K562 (cell line): ENCODE measurements at regions not wholly inside any gene's neighbourhood (a gene's known extent, or its start where the extent isn't known, plus 50 kb on each side); places are given as distances from the start of the nearest gene placed in this dataset.

ENCODE experiments used
- ATAC-seq: fragments of 200-7000 bp; cut with Tn5 transposase; 3 replicates; pipeline ENCODE4 v1.9.1; 2020; ENCODE audit warnings: moderate library complexity
- BruUV-seq: library from RNA; stranded (reverse); fragments of 400-500 nt; replicated peaks from 2 replicates; lab custom pipeline; 2021; lab: Mats Ljungman, UMichigan
- CTCF ChIA-PET: fragments of 300-600 bp; formaldehyde crosslinking; extraction: SDS; loops from one replicate; lab custom pipeline; 2021; ENCODE audit warnings: low intra/inter-chr PET ratio; lab: Yijun Ruan, JAX
- POLR2A ChIA-PET: fragments of 300-600, 350-650 bp; sonication (Branson Sonifier 250); formaldehyde crosslinking; extraction: SDS; loops from one replicate; lab custom pipeline; 2021; ENCODE audit warnings: antibody characterized with exemption, inconsistent platforms; lab: Yijun Ruan, JAX
- DNase-seq, 4 experiments: peaks; one replicate each; pipeline versions ENCODE4 v3.0.0 to v3.0.0-alpha.2; 2011 to 2018; ENCODE audit warnings: low spot score in 3 of 4, mixed read lengths in 3 of 4; ENCODE audit errors: extremely low read depth in 1 of 4
- FAIRE-seq: peaks from 2 replicates; lab custom pipeline; 2011; peaks lifted over from hg19 to GRCh38; lab: Jason Lieb, UNC
- H2AFZ ChIP-seq: 2 replicates; pipeline ENCODE4 v1.6.0; 2011; ENCODE audit warnings: low read depth, low read length, control low read depth, inconsistent platforms
- H3K27ac ChIP-seq: fragments of 200-600 bp; 3 replicates; pipeline ENCODE4 v1.8.0; 2011; ENCODE audit warnings: low read depth, mild to moderate bottlenecking, control low read depth, inconsistent platforms, low read length, moderate library complexity, mixed read lengths; ENCODE audit errors: extremely low read depth
- H3K27me3 ChIP-seq, 2 experiments: fragments of 300-600 bp in 1 of 2; 2 replicates in 1 of 2; 3 replicates in 1 of 2; pipeline versions ENCODE4 v1.6.0 to v1.8.0; 2011; ENCODE audit warnings: inconsistent platforms in 2 of 2, low read length in 2 of 2, mild to moderate bottlenecking in 1 of 2, mixed read lengths in 1 of 2, moderate library complexity in 1 of 2; ENCODE audit not compliant: control insufficient read depth in 2 of 2, insufficient read depth in 2 of 2
- H3K36me3 ChIP-seq: fragments of 300-600 bp; 3 replicates; pipeline ENCODE4 v1.8.0; 2011; ENCODE audit warnings: mild to moderate bottlenecking, low read length, inconsistent platforms; ENCODE audit not compliant: control insufficient read depth, insufficient read depth
- H3K4me1 ChIP-seq, 2 experiments: fragments of 200-600 bp in 1 of 2; replicated peaks in 1 of 2; 2 replicates in 1 of 2; 3 replicates in 1 of 2; pipeline versions ENCODE4 v1.5.1 to v1.8.0; 2011; ENCODE audit warnings: inconsistent platforms in 2 of 2, low read length in 2 of 2, mild to moderate bottlenecking in 1 of 2, mixed read lengths in 1 of 2, moderate library complexity in 1 of 2; ENCODE audit not compliant: control insufficient read depth in 2 of 2, insufficient read depth in 2 of 2
- H3K4me2 ChIP-seq: 2 replicates; pipeline ENCODE4 v1.6.1; 2011; ENCODE audit warnings: low read length, control low read depth, inconsistent platforms, mixed read lengths; ENCODE audit not compliant: insufficient read depth
- H3K4me3 ChIP-seq: fragments of 200-600 bp; sonication (generic), shearing (Covaris generic); 2 replicates; pipeline ENCODE4 v1.5.1; 2016; ENCODE audit warnings: control low read depth, inconsistent platforms
- H3K79me2 ChIP-seq: fragments of 200-600 bp; 3 replicates; pipeline ENCODE4 v1.8.0; 2011; ENCODE audit warnings: low read length, inconsistent platforms; ENCODE audit not compliant: control insufficient read depth, insufficient read depth
- H3K9ac ChIP-seq, 2 experiments: 2 replicates each; pipeline versions ENCODE4 v1.6.0 to v1.6.1; 2011; ENCODE audit warnings: low read depth in 2 of 2, low read length in 2 of 2, control low read depth in 1 of 2, inconsistent platforms in 1 of 2, mild to moderate bottlenecking in 1 of 2, mixed read lengths in 1 of 2; ENCODE audit not compliant: insufficient read depth in 1 of 2
- H3K9me1 ChIP-seq: one replicate; pipeline ENCODE4 v1.6.0; 2011; ENCODE audit warnings: inconsistent platforms, mild to moderate bottlenecking, low read length, moderate library complexity; ENCODE audit not compliant: control insufficient read depth, insufficient read depth
- H3K9me3 ChIP-seq: replicated peaks from 2 replicates; pipeline ENCODE4 v1.5.1; 2011; ENCODE audit warnings: low read depth, low read length, inconsistent platforms; ENCODE audit not compliant: control insufficient read depth, insufficient read depth
- H4K20me1 ChIP-seq: replicated peaks from 2 replicates; pipeline ENCODE4 v1.6.1; 2011; ENCODE audit warnings: low read length, inconsistent platforms, mixed read lengths; ENCODE audit not compliant: control insufficient read depth, insufficient read depth
- GATAD2B ChIP-seq: fragments of 450-650 bp; IDR thresholded peaks from 2 replicates; pipeline ENCODE4 v1.6.1; 2017; ENCODE audit warnings: mild to moderate bottlenecking, borderline replicate concordance
- GTF2B ChIP-seq: IDR thresholded peaks from 2 replicates; pipeline ENCODE4 v1.6.1; 2011; ENCODE audit not compliant: insufficient read length; ENCODE audit errors: extremely low read depth
- IRF2 ChIP-seq: sonication (generic); formaldehyde crosslinking; IDR thresholded peaks from 2 replicates; pipeline ENCODE4 v1.8.1; 2022; ENCODE audit warnings: mild to moderate bottlenecking, missing genetic modification reagents
- MAFG ChIP-seq: fragments of 450-650 bp; conservative IDR thresholded peaks from 2 replicates; pipeline ENCODE4 v1.6.1; 2016; ENCODE audit warnings: missing genetic modification characterization, missing compliant biosample characterization
- NBN ChIP-seq: fragments of 450-650 bp; IDR thresholded peaks from 2 replicates; pipeline ENCODE4 v1.6.1; 2016; ENCODE audit warnings: low read depth, mild to moderate bottlenecking
- NFE2L1 ChIP-seq: fragments of 450-650 bp; IDR thresholded peaks from 2 replicates; pipeline ENCODE4 v1.6.1; 2016; ENCODE audit warnings: missing genetic modification characterization, low read depth, mild to moderate bottlenecking, missing compliant biosample characterization, moderate library complexity, borderline replicate concordance
- NFIX ChIP-seq: fragments of 250-450 bp; sonication (Bioruptor Pico); IDR thresholded peaks from 2 replicates; pipeline ENCODE4 v1.4.0; 2020; ENCODE audit warnings: low read depth, mild to moderate bottlenecking, moderate library complexity
- PHB ChIP-seq: fragments of 250-450 bp; sonication (Bioruptor Pico); IDR thresholded peaks from 2 replicates; pipeline ENCODE4 v1.5.0; 2021
- PHF21A ChIP-seq: fragments of 450-650 bp; IDR thresholded peaks from 2 replicates; pipeline ENCODE4 v1.6.1; 2017; ENCODE audit warnings: low read depth, borderline replicate concordance
- PTRF ChIP-seq: fragments of 450-650 bp; IDR thresholded peaks from 2 replicates; pipeline ENCODE4 v1.6.1; 2016; ENCODE audit warnings: mild to moderate bottlenecking, missing genetic modification characterization, missing compliant biosample characterization
- RFX1 ChIP-seq: fragments of 450-650 bp; IDR thresholded peaks from 2 replicates; pipeline ENCODE4 v1.6.1; 2016; ENCODE audit warnings: mild to moderate bottlenecking, moderate library complexity
- SAFB2 ChIP-seq: fragments of 200-400 bp; formaldehyde crosslinking; IDR thresholded peaks from 2 replicates; pipeline ENCODE4 v1.6.1; 2018; ENCODE audit warnings: borderline replicate concordance, low read length, low read depth, moderate library complexity; ENCODE audit not compliant: severe bottlenecking
- SREBF2 ChIP-seq: sonication (generic); formaldehyde crosslinking; IDR thresholded peaks from 2 replicates; pipeline ENCODE4 v1.4.0; 2020; ENCODE audit warnings: mild to moderate bottlenecking, missing genetic modification reagents
- WHSC1 ChIP-seq: IDR thresholded peaks from one replicate; pipeline ENCODE4 v1.6.1; 2012; ENCODE audit warnings: low read length, control low read depth, inconsistent platforms
- ZNF12 ChIP-seq: sonication (generic); formaldehyde crosslinking; IDR thresholded peaks from 2 replicates; pipeline ENCODE4 v1.4.0; 2020; ENCODE audit warnings: mild to moderate bottlenecking, missing genetic modification reagents
- ZNF197 ChIP-seq: fragments of 200-800 bp; sonication (Bioruptor generic); IDR thresholded peaks from 2 replicates; pipeline ENCODE4 v1.6.1; 2016; ENCODE audit warnings: low read depth, missing genetic modification characterization, missing compliant biosample characterization
- WGBS: fragments of 100-300 bp; shearing (Covaris generic); methylation state at CpG from one replicate; pipeline ENCODE4 v1.1.6; 2016; ENCODE audit warnings: low coverage, mixed read lengths; ENCODE audit not compliant: insufficient coverage; ENCODE audit errors: missing lambda C conversion rate; 5-methylcytosine and 5-hydroxymethylcytosine counted together
- in situ Hi-C: fragments of 300-500 bp; cut with MboI; formaldehyde crosslinking; loops from 4 replicates; pipeline ENCODE4 v1.15.0; 2018; ENCODE audit warnings: inconsistent platforms, mixed read lengths
- intact Hi-C: fragments of 100-400 bp; cut with micrococcal nuclease; formaldehyde crosslinking; loops from 2 replicates; pipeline ENCODE4 v1.14.2; 2022
- TF ChIP-seq, protein P1 (sequence below): fragments of 250-450 bp; sonication (Bioruptor Pico); IDR thresholded peaks from 2 replicates; pipeline ENCODE4 v1.8.0; 2022; ENCODE audit warnings: moderate library complexity, mild to moderate bottlenecking, inconsistent platforms

- H3K4me1 ChIP-seq, result no peaks in the 10 kb centered on the region
- WGBS, result no CpG with 5 or more reads among the region's 3 CpGs
- POLR2A ChIA-PET, result no interaction called here
Measured at GRCh38 chr4:160835789-160836188, 1328.0 kb downstream of the FSTL5 start.

More at GRCh38 chr4:160835789-160836188, 1328.0 kb downstream of the FSTL5 start:
- Histone ChIP-seq H4K20me1 (no peaks in the 10 kb centered on the region), H3K27ac (no peak overlapping the region), H3K9me3 (no peaks in the 10 kb centered on the region), H2AFZ (no peak overlapping the region)
- CTCF ChIA-PET, result no interaction called here
- TF ChIP-seq GTF2B (no peak), PHF21A (no peak), RFX1 (no peak), ZNF197 (no peak), WHSC1 (no peak), PTRF (tag) (no peak), MAFG (tag) (no peak), SAFB2 (no peak), ZNF12 (no peak), GATAD2B (no peak), PHB (CRISPR knock-in tag) (no peak), NFIX (CRISPR knock-in tag) (no peak), NBN (no peak), IRF2 (CRISPR knock-in tag) (no peak), NFE2L1 (tag) (no peak), SREBF2 (CRISPR knock-in tag) (no peak)
- TF ChIP-seq, protein P1, sequence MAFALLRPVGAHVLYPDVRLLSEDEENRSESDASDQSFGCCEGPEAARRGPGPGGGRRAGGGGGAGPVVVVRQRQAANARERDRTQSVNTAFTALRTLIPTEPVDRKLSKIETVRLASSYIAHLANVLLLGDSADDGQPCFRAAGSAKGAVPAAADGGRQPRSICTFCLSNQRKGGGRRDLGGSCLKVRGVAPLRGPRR, result no peak
- TF ChIP-seq, all 486 proteins: peak for 0
- Histone ChIP-seq H3K9ac (no peak overlapping the region), H3K79me2 (no peaks in the 10 kb centered on the region), H3K9me1 (no peaks in the 10 kb centered on the region), H3K27me3 (no peaks in the 10 kb centered on the region), H3K4me2 (no peak overlapping the region), H3K4me3 (no peak overlapping the region), H3K36me3 (no peaks in the 10 kb centered on the region)
- FAIRE-seq (no peak), DNase-seq (no peak), ATAC-seq (no peak)
- in situ Hi-C loops (no loop called here), intact Hi-C loops (no loop called here)
- no TSS peak for BruUV-seq
